Urinary bladder (tissue), 3 donors: ENCODE measurements at regions not wholly inside any gene's neighbourhood (a gene's known extent, or its start where the extent isn't known, plus 50 kb on each side); places are given as distances from the start of the nearest gene placed in this dataset.
"Not testable (repeated sequence)": the region's sequence is repeated elsewhere in the genome, so short reads cannot be mapped to it uniquely, and the experiment has no call there.

Experiments
- DNase-seq: peaks from one replicate; pipeline ENCODE4 v3.0.0-alpha.2; 2015; ENCODE audit errors: extremely low spot score
- H3K27ac ChIP-seq: one replicate; pipeline ENCODE4 v1.5.1; 2013; ENCODE audit warnings: low read depth, mild to moderate bottlenecking, moderate library complexity
- H3K36me3 ChIP-seq: one replicate; pipeline ENCODE4 v1.6.1; 2013; ENCODE audit warnings: mild to moderate bottlenecking, moderate library complexity; ENCODE audit not compliant: insufficient read depth
- H3K4me1 ChIP-seq: one replicate; pipeline ENCODE4 v1.6.1; 2013; ENCODE audit warnings: mild to moderate bottlenecking, moderate library complexity; ENCODE audit not compliant: insufficient read depth
- H3K4me3 ChIP-seq: one replicate; pipeline ENCODE4 v1.5.1; 2013; ENCODE audit warnings: low read depth, low read length
- WGBS: extraction: QIAGEN DNeasy Blood & Tissue Kit; methylation state at CpG from one replicate; pipeline ENCODE4 v1.1.7; 2013; 5-methylcytosine and 5-hydroxymethylcytosine counted together
- donor health status: healthy with polysubstance abuse.
- donor health status: healthy.

DNA sequence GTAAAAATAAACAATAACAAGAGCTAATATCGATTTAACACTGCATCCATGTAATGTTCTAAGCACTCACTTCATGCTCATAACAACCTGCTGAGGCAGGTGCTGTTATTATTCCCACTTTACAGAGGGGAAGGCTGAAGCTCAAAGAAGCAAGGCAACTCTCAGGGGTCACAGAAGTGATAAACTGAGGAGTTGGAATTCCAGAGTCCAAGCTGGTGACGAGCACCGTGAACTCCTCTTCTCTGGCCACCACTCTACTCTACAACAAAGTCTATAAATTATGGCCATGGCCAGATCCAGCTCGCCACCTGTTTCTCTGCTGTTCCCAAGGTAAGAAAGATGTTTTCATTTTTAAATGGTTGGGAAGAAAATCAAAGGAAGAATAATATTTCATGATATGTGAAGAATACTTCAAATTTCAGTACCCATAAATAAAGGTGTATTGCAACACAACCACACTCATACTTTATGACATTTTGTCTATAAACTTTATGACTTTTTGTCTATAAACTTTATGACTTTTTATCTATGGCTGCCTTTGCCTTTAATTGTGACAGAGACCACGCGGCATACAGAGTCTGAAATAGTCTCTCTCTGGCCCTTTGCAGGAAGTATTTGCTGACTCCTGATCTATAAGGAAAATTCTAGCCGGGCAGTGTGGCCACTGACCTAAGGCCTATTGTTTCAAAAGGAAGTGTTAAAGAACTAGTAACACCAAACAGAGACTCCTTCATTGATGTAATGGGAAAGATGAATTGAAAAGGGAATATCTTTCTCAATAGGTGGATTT, 113.2 kb upstream of the KCNG1 start:
- DNase-seq = no peak
- Histone ChIP-seq H3K27ac (no peak overlapping the region), H3K4me3 (no peak overlapping the region), H3K36me3 (no peaks in the 10 kb centered on the region), H3K4me1 (no peaks in the 10 kb centered on the region)
- 60% methylated on average over 7 of the region's 7 CpGs for WGBS

DNA sequence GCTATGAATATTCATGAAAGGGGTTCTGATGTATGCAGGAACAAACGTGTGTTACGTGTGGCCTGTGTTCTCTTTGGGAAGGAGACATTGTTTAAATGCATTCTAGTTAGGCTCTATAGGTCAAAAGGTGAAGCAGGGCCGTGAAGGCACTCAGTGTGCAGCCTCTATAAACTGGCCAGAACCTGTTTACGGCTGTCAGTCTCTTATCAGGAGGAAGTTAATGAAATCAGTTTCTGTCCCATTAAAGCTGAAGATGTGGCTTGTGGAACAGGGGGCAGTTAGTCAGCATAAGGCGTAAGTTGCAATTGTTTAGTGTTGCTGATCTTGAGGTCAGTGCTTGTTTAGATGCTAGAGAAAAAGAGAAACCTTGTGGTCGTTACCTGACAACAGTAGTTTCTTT, 111.5 kb upstream of the KCNG1 start:
- H3K4me3 ChIP-seq = no peak overlapping the region
- DNase-seq = no peak
- H3K4me1 ChIP-seq = no peaks in the 10 kb centered on the region
- H3K27ac ChIP-seq = no peak overlapping the region
- no peaks in the 10 kb centered on the region for H3K36me3 ChIP-seq
- 72% methylated on average over 6 of the region's 6 CpGs for WGBS

DNA sequence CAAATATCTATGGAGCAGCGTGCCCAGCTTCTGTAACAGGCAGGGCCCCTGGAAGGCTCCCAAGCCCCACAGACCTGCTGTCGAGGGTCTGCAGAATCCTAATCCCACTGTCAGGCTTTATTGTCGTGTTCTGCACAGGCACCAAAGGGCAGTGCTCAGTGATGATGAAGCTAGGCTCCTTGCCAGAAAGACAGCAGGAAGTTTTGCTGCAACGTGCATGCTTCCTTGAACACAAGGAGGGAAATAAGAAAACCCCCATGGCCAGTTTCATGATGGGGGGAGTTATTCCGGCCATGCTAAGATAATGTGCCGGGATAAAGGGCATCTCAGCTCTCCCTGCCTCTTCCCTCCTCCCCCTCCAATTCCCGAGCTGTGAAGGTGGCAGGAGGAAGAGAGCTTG, 109.4 kb upstream of the KCNG1 start:
- WGBS = 25% methylated on average over 7 of the region's 7 CpGs
- no peak for DNase-seq
- Histone ChIP-seq H3K27ac (no peak overlapping the region), H3K4me1 (no peaks in the 10 kb centered on the region), H3K36me3 (no peaks in the 10 kb centered on the region), H3K4me3 (no peak overlapping the region)

GRCh38 chr20:51131811-51132210, 108.9 kb upstream of the KCNG1 start:
- no peak overlapping the region for H3K4me3 ChIP-seq
- DNase-seq = no peak
- WGBS = 96% methylated on average over 1 of the region's 1 CpG
- no peaks in the 10 kb centered on the region for H3K4me1 ChIP-seq
- H3K27ac ChIP-seq = no peak overlapping the region
- H3K36me3 ChIP-seq = no peaks in the 10 kb centered on the region

DNA sequence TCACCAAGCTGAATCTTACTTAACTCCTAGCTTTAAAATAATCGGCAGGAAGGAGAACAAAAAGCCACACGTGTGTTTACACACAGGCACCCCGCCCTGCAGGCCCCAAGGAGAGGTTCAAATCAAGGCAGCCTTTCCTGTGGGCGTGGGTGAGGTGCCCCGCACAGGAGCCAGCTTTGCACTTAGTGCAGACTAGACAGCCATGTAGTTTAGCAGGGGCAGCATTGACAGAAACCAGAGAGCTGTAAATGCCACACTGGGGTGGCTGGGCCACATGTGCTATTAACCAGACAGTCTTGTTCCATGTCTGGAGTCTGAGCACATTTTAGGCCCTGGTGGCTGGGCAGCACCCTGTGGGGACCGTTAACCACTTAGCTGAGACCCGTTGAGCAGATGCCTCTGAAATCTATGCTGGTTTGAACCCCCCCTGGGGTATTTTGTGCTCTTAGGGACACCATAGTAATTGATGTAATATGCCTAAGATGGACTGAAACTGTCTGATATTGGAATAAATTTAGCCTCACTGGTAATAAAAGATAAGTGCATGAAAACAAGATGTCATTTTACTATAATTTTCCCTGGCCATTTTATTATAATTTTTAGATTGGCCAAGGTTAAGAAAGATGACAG, 106.4 kb upstream of the KCNG1 start:
- Histone ChIP-seq H3K27ac (no peak overlapping the region), H3K36me3 (no peaks in the 10 kb centered on the region), H3K4me1 (no peaks in the 10 kb centered on the region), H3K4me3 (no peak overlapping the region)
- no peak for DNase-seq
- 49% methylated on average over 7 of the region's 7 CpGs for WGBS

DNA sequence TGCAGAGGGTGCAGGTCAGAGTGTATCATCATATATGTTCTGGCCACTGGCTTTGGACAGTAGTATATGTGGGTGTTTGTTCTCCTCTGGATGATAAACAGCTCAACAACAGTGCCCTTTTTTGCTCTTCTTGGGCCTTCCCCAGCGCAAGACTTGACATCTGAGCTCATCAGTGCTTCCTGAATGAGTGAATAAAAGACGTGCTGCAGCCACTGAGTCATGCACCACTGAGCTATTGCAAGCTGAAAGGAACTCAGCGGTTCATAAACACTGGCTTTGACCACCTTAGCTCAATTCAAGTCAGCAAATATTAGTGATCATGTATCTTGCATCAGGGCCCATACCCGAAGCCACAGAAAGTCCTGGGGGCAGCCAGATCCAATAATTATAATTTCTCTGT, 105.3 kb upstream of the KCNG1 start:
- H3K4me1 ChIP-seq = no peaks in the 10 kb centered on the region
- 71% methylated on average over 4 of the region's 4 CpGs for WGBS
- no peak overlapping the region for H3K4me3 ChIP-seq
- DNase-seq = no peak
- no peak overlapping the region for H3K27ac ChIP-seq
- H3K36me3 ChIP-seq = no peaks in the 10 kb centered on the region

DNA sequence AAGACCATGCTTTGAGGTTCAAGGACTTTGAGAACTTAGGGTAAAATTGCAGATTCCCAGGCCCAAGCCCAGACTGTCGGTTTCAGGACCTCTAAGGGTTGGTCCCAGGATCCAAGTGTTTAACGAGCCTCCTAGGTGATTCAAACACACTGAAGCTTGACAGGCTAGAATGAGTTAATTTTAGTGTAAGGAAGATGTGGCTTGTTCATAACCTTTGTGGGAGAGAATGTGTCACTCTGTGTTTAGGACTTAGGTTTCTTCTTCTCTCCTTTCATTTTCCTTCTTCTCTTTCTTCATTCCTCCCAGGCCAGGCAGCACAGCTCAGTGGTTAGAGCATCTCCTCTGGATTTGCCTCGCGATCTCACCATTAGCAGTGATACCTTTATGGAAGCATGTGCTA, 104.8 kb upstream of the KCNG1 start:
- Histone ChIP-seq H3K36me3 (no peaks in the 10 kb centered on the region), H3K4me3 (no peak overlapping the region), H3K4me1 (no peaks in the 10 kb centered on the region), H3K27ac (no peak overlapping the region)
- DNase-seq = no peak
- WGBS = 80% methylated on average over 4 of the region's 4 CpGs

DNA sequence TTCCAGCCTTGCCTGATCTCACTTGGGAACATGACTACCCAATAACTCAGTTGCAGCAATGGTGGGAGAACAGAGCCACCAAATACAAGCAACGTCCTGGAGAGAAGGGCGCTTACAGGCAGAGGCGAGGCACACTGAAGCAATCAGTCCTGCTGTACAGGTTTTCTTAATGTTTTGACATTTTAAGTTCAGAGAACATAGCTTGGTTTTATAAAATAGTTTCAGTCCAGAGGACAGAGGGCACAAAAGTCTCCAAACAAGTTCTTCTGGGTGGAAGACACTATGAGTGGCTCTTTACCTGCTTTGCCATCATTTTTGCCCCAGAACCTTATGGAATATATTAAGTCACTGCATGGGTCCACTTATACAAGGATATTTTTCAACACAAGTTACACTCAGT, 103.4 kb upstream of the KCNG1 start:
- no peak for DNase-seq
- Histone ChIP-seq H3K27ac (no peak overlapping the region), H3K4me1 (no peaks in the 10 kb centered on the region), H3K36me3 (no peaks in the 10 kb centered on the region), H3K4me3 (no peak overlapping the region)
- WGBS = 79% methylated on average over 3 of the region's 3 CpGs

GRCh38 chr20:51125780-51126179, 102.9 kb upstream of the KCNG1 start:
- H3K36me3 ChIP-seq = no peaks in the 10 kb centered on the region
- no peak for DNase-seq
- no peak overlapping the region for H3K4me3 ChIP-seq
- peak overlapping the region; percentile 35 for H3K27ac ChIP-seq
- H3K4me1 ChIP-seq = no peaks in the 10 kb centered on the region
- WGBS = 21% methylated on average over 4 of the region's 4 CpGs

DNA sequence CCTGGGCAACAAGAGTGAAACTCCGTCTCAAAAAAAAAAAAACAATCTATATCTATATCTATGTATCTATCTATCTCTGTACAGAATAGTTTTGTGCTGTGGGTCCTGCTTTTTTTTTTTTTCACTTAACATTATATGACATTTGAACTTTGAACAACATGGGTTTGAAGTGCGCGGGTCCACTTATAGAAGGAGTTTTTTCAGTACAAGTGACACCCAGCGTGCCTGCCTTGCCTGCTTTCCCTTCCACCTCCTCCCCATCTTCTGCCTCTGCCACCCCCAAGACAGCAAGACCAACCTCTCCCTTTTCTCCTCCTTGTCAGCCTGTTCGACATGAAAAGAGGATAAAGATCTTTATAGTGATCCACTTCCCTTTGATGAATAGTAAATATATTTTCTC, 102.2 kb upstream of the KCNG1 start:
- H3K4me1 ChIP-seq = no peaks in the 10 kb centered on the region
- DNase-seq = no peak
- H3K4me3 ChIP-seq = no peak overlapping the region
- no peak overlapping the region for H3K27ac ChIP-seq
- H3K36me3 ChIP-seq = no peaks in the 10 kb centered on the region
- 59% methylated on average over 5 of the region's 5 CpGs for WGBS

DNA sequence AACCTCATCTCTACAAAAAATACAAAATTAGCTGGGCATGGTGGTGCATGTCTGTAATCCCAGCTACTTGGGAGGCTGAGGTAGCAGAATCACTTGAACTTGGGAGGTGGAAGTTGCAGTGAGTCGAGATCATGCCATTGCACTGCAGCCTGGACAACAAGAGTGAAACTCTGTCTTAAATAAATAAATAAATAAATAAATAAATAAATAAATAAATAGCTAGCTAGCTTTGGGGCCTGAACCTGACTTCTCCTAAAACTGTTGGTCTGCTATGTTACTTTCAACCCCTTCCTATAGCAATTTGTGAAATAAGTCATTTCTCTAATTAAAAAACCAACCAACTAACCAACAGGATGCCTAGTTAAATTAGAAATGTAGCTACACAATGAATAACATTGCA, 101.0 kb upstream of the KCNG1 start:
- not testable (repeated sequence) for H3K36me3 ChIP-seq, DNase-seq, H3K27ac ChIP-seq, H3K4me3 ChIP-seq, H3K4me1 ChIP-seq
- 92% methylated on average over 1 of the region's 1 CpG for WGBS

- WGBS = 33% methylated on average over 7 of the region's 7 CpGs
- H3K4me1 ChIP-seq = no peaks in the 10 kb centered on the region
- no peaks in the 10 kb centered on the region for H3K36me3 ChIP-seq
- no peak for DNase-seq
- H3K27ac ChIP-seq = no peak overlapping the region
- H3K4me3 ChIP-seq = no peak overlapping the region
Observed at GRCh38 chr20:51122931-51123658, 100.2 kb upstream of the KCNG1 start.

DNA sequence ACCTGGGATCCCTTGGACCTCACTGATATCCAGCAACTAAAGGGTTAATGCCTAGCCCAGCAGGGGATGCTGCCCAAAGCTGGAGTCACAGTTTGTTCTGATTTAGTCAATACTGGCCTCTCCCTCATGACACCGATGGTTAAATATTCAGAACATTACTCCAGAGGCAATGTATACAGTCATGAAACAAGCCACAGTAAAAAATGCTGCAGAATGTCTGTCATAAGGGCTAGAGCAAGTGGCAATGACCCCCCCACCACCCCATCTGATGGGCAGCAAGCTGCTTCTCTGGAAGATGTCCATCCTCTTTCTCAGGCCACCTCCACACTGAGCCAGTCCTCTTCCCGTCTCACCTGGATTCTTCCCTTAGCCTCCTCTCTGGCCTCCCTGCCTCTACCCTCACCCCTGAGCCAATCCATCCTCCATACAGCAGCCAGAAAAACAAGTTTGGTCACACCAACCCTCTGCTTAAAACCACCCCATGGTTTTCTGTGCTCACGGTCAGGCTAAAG, 99.0 kb upstream of the KCNG1 start:
- Histone ChIP-seq H3K36me3 (no peaks in the 10 kb centered on the region), H3K27ac (no peak overlapping the region), H3K4me3 (no peak overlapping the region), H3K4me1 (no peaks in the 10 kb centered on the region)
- no peak for DNase-seq
- 38% methylated on average over 3 of the region's 3 CpGs for WGBS

DNA sequence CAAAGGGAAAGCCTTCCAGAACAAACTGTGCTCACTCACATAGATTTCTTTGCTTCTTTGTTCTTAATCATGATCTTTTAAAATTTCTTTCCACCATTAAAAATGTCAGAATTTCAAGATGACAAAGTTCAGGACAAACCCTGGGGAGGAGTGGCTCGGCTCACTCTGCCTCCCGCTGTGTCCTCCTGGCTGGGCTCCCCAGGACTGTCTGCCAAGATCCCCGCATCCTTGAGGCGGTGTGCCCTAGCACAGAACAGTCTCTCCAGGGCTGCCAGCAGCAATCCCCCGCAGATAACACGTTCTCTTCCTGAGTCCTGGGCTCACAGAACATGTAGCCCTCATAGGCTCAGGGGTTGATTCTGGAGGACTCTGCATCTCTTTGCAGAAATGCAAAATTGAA, 98.4 kb upstream of the KCNG1 start:
- no peaks in the 10 kb centered on the region for H3K4me1 ChIP-seq
- no peak for DNase-seq
- WGBS = 22% methylated on average over 6 of the region's 6 CpGs
- H3K27ac ChIP-seq = no peak overlapping the region
- H3K4me3 ChIP-seq = no peak overlapping the region
- H3K36me3 ChIP-seq = no peaks in the 10 kb centered on the region
